Mammary epithelial cell (primary cell): ENCODE measurements at regions not wholly inside any gene's neighbourhood (a gene's known extent, or its start where the extent isn't known, plus 50 kb on each side); places are given as distances from the start of the nearest gene placed in this dataset.

ENCODE experiments used
- EZH2 ChIP-seq: IDR thresholded peaks from 2 replicates; pipeline ENCODE4 v1.6.1; 2012; ENCODE audit warnings: low read length, inconsistent platforms, borderline replicate concordance
- TF ChIP-seq, protein P1 (sequence below), 2 donors: IDR thresholded peaks in 1 of 2; conservative IDR thresholded peaks in 1 of 2; 2 replicates each; pipeline ENCODE4 v1.5.1; 2011 to 2012; ENCODE audit warnings: inconsistent platforms in 2 of 2, low read length in 2 of 2, mild to moderate bottlenecking in 2 of 2, control low read depth in 1 of 2, low read depth in 1 of 2; ENCODE audit not compliant: insufficient read depth in 1 of 2; ENCODE audit errors: extremely low read depth in 1 of 2

DNA sequence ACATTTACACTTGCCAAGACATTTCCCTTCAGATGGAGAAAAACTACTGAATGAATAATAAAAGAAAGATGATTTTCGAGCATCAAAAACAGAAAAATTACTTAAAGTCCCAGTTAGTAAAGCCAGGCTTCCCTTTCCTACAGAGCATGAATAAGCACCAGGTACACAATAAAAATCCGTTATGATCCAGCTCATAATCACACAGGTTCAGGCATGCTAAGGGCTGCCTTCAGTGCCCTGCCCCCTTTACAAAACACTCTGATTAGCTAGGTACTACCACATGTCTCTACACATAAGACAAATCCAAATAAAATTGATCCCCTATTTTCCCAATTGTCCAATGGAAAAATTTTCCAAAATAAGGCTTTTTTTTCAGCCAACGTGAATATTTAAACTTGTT, 413.2 kb upstream of the LRATD1 start:
- no peak for TF ChIP-seq EZH2
- TF ChIP-seq, protein P1, sequence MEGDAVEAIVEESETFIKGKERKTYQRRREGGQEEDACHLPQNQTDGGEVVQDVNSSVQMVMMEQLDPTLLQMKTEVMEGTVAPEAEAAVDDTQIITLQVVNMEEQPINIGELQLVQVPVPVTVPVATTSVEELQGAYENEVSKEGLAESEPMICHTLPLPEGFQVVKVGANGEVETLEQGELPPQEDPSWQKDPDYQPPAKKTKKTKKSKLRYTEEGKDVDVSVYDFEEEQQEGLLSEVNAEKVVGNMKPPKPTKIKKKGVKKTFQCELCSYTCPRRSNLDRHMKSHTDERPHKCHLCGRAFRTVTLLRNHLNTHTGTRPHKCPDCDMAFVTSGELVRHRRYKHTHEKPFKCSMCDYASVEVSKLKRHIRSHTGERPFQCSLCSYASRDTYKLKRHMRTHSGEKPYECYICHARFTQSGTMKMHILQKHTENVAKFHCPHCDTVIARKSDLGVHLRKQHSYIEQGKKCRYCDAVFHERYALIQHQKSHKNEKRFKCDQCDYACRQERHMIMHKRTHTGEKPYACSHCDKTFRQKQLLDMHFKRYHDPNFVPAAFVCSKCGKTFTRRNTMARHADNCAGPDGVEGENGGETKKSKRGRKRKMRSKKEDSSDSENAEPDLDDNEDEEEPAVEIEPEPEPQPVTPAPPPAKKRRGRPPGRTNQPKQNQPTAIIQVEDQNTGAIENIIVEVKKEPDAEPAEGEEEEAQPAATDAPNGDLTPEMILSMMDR (conservative IDR thresholded peaks at IDR 0.05 in 1 of 2, IDR thresholded peaks at IDR 0.05 in 1 of 2; ENCODE audit: extremely low read depth in 1 of 2, insufficient read depth in 1 of 2, low read depth in 1 of 2, low read length in 2 of 2) = no peak
